AG04450 (cell line): ENCODE measurements at regions not wholly inside any gene's neighbourhood (a gene's known extent, or its start where the extent isn't known, plus 50 kb on each side); places are given as distances from the start of the nearest gene placed in this dataset.

Experiments used
- CTCF ChIA-PET: fragments of 300-600, 350-600 bp; formaldehyde crosslinking; extraction: SDS; loops from one replicate; lab custom pipeline; 2022; ENCODE audit warnings: antibody characterized with exemption, inconsistent platforms; lab: Charles Lee
- POLR2A ChIA-PET: fragments of 350-600 bp; formaldehyde crosslinking; extraction: SDS; loops from one replicate; lab custom pipeline; 2021; ENCODE audit warnings: antibody characterized with exemption, inconsistent platforms; lab: Yijun Ruan, JAX
- DNase-seq: peaks from one replicate; pipeline ENCODE4 v3.0.0-alpha.2; 2011; ENCODE audit warnings: low read depth, low spot score
- H3K27ac ChIP-seq: one replicate; pipeline ENCODE4 v1.5.1; 2012; ENCODE audit warnings: low read depth, low read length, control low read depth
- H3K27me3 ChIP-seq: one replicate; pipeline ENCODE4 v1.6.0; 2012; ENCODE audit warnings: low read length; ENCODE audit not compliant: control insufficient read depth, insufficient read depth
- H3K4me3 ChIP-seq: 2 replicates; pipeline ENCODE4 v1.5.1; 2011; ENCODE audit warnings: mild to moderate bottlenecking, low read depth, low read length, control low read depth
- H3K9me3 ChIP-seq: 2 replicates; pipeline ENCODE4 v1.5.1; 2012; ENCODE audit warnings: low read length; ENCODE audit not compliant: control insufficient read depth, insufficient read depth
- CTCF ChIP-seq: IDR thresholded peaks from 2 replicates; pipeline ENCODE4 v1.5.1; 2011; ENCODE audit warnings: low read depth, low read length, control low read depth, inconsistent platforms

GRCh38 chr6:132231121-132231884 is 170.0 kb downstream of the MOXD1 start:
- CTCF ChIA-PET: interaction anchor here (0.9 to 3.6 kb wide), 4 partner anchors 28 to 316 kb away, joined by 3 to 21 read pairs (median 6); no protein-coding TSS in a partner anchor
- H3K27ac ChIP-seq: no peak overlapping the region

DNA sequence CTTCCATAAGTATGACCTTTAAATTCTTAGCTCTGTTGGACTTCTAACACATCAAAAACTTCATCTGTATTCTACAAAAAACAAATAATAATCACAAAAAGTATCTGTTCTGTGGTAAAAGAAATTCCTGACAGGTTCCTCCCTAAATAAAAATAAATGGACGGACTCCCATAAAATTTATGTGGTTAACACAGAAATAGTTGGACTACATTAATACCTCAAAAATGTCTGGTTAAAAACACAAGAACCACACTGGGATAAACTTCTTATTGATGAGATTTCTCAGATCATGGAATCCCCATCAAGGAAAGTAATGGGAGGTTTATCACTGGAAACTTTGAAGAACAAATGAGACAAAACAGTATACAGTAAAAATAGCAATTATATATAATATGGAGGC is 172.4 kb downstream of the MOXD1 start:
- Histone ChIP-seq H3K27ac (no peak overlapping the region), H3K27me3 (no peaks in the 10 kb centered on the region), H3K4me3 (no peak overlapping the region), H3K9me3 (peaks cover 8% of the 10 kb centered on the region; the same call in 1 of the 2 replicates)
- TF ChIP-seq CTCF: no peak
- ChIA-PET CTCF (interaction anchor here (1.2 to 1.5 kb wide), 2 partner anchors 51 to 304 kb away, joined by 4 to 6 read pairs; no protein-coding TSS in a partner anchor), POLR2A (interaction anchor here (1.7 kb wide), 1 partner anchor 278 kb away, joined by 16 read pairs; the partner anchor contains the start of gene CCN2)
- DNase-seq: no peak

More at GRCh38 chr6:132231121-132231884, 170.0 kb downstream of the MOXD1 start:
- no peak for DNase-seq
- no peak for TF ChIP-seq CTCF
- no peaks in the 10 kb centered on the region for H3K9me3 ChIP-seq
- POLR2A ChIA-PET: no interaction called here
- H3K4me3 ChIP-seq: no peak overlapping the region
- H3K27me3 ChIP-seq: no peaks in the 10 kb centered on the region

- H3K9me3 ChIP-seq: peaks cover 8% of the 10 kb centered on the region; the same call in 1 of the 2 replicates
- peak; percentile 81 for DNase-seq
- POLR2A ChIA-PET: interaction anchor here (0.6 to 1.7 kb wide), 3 partner anchors 28 to 277 kb away, joined by 3 to 16 read pairs (median 4); partner anchors contain the start of gene CCN2
- H3K4me3 ChIP-seq: no peak overlapping the region
- no peaks in the 10 kb centered on the region for H3K27me3 ChIP-seq
- H3K27ac ChIP-seq: no peak overlapping the region
- no peak for TF ChIP-seq CTCF
- CTCF ChIA-PET: interaction anchor here (0.9 to 1.5 kb wide), 3 partner anchors 43 to 303 kb away, joined by 3 to 6 read pairs (median 4); no protein-coding TSS in a partner anchor
Measured at GRCh38 chr6:132227904-132228303, 173.4 kb downstream of the MOXD1 start.

- DNase-seq: no peak
- Histone ChIP-seq H3K9me3 (peaks cover 8% of the 10 kb centered on the region; the same call in 1 of the 2 replicates), H3K4me3 (no peak overlapping the region), H3K27me3 (no peaks in the 10 kb centered on the region), H3K27ac (no peak overlapping the region)
- no peak for TF ChIP-seq CTCF
- POLR2A ChIA-PET: no interaction called here
- CTCF ChIA-PET: no interaction called here
Measured at GRCh38 chr6:132224943-132225342, 176.3 kb downstream of the MOXD1 start.

DNA sequence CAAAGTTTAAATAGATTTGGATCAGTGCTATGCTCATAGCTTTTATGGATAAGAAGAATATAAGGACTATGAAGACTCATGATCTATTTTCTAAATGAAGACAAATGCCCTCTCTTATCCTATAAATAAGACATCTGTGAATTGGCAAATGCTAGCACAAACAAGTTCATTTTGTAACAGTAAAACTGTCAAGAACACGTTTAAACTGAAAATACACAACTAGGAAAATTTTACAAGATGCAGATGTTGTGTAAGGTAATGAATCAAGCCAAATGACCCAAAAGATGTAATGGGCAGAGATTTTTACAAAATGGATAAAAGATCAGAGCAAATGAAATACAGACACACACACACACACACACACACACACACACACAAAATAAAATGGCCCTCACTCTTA is 180.5 kb downstream of the MOXD1 start:
- Histone ChIP-seq H3K4me3 (no peak overlapping the region), H3K27me3 (no peaks in the 10 kb centered on the region), H3K27ac (no peak overlapping the region), H3K9me3 (peaks cover 7% of the 10 kb centered on the region; the same call in 1 of the 2 replicates)
- DNase-seq: no peak
- no peak for TF ChIP-seq CTCF
- POLR2A ChIA-PET: interaction anchor here (1.2 kb wide), 1 partner anchor 269 kb away, joined by 5 read pairs; the partner anchor contains the start of gene CCN2
- CTCF ChIA-PET: interaction anchor here (0.6 to 1.3 kb wide), 6 partner anchors 15 to 376 kb away, joined by 3 to 8 read pairs (median 4); no protein-coding TSS in a partner anchor
